ENCODE measurements at regions not wholly inside any gene's neighbourhood (a gene's known extent, or its start where the extent isn't known, plus 50 kb on each side); places are given as distances from the start of the nearest gene placed in this dataset.

DNA sequence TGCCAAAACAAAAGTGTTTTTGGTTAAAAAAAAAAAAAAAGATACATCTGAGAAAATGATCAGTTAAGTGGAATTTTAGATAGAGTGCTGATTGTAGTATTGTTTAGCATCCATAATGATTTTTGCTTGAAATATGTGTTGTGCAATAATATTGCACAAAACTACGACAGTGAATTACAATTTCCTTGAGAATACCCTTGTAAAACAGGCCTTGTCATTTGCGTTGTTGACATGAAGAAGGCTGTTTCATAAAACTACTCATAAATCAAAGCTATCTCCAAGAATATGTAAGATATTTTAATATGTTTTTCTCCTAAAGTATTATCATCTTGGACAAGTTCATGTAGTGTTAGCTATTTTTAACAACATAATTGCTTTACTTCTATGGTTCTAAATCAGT lies 1077.0 kb downstream of the LRFN5 start:
- H3K36me3 Mint-ChIP-seq (ENCODE audit: insufficient read depth, unreplicated experiment), result no peaks in the 10 kb centered on the region
- Histone ChIP-seq H3K4me3 (ENCODE audit: low read depth, low read length) (no peak overlapping the region), H3K36me3 (ENCODE audit: control insufficient read depth, insufficient read depth, low read length) (no peaks in the 10 kb centered on the region), H3K27me3 (replicated peaks; ENCODE audit: control insufficient read depth, insufficient read depth, low read length) (no peaks in the 10 kb centered on the region), H3K4me1 (no peaks in the 10 kb centered on the region), H3K9me3 (no peaks in the 10 kb centered on the region)
- ChIA-PET POLR2A (no interaction called here), CTCF (no interaction called here)
- H3K4me3 Mint-ChIP-seq (ENCODE audit: unreplicated experiment), result no peak overlapping the region
- no peaks in the 10 kb centered on the region for H3K4me1 Mint-ChIP-seq (ENCODE audit: low read depth, unreplicated experiment)
- no peaks in the 10 kb centered on the region for H3K9me3 Mint-ChIP-seq (ENCODE audit: unreplicated experiment)
- no peaks in the 10 kb centered on the region for H3K27me3 Mint-ChIP-seq (ENCODE audit: insufficient read depth, unreplicated experiment)
- intact Hi-C loops (cut with micrococcal nuclease; ENCODE audit: unreplicated experiment), result no loop called here
- TF ChIP-seq, protein P1, sequence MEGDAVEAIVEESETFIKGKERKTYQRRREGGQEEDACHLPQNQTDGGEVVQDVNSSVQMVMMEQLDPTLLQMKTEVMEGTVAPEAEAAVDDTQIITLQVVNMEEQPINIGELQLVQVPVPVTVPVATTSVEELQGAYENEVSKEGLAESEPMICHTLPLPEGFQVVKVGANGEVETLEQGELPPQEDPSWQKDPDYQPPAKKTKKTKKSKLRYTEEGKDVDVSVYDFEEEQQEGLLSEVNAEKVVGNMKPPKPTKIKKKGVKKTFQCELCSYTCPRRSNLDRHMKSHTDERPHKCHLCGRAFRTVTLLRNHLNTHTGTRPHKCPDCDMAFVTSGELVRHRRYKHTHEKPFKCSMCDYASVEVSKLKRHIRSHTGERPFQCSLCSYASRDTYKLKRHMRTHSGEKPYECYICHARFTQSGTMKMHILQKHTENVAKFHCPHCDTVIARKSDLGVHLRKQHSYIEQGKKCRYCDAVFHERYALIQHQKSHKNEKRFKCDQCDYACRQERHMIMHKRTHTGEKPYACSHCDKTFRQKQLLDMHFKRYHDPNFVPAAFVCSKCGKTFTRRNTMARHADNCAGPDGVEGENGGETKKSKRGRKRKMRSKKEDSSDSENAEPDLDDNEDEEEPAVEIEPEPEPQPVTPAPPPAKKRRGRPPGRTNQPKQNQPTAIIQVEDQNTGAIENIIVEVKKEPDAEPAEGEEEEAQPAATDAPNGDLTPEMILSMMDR (IDR thresholded peaks at IDR 0.05; ENCODE audit: insufficient read depth in 1 of 2, low read depth in 1 of 2, low read length in 1 of 2, severe bottlenecking in 1 of 2, unreplicated experiment in 1 of 2), result no peak
- H3K27ac Mint-ChIP-seq (ENCODE audit: unreplicated experiment), result no peak overlapping the region
- no TSS peak for BruUV-seq (replicated peaks)
- DNase-seq, result no peak

DNA sequence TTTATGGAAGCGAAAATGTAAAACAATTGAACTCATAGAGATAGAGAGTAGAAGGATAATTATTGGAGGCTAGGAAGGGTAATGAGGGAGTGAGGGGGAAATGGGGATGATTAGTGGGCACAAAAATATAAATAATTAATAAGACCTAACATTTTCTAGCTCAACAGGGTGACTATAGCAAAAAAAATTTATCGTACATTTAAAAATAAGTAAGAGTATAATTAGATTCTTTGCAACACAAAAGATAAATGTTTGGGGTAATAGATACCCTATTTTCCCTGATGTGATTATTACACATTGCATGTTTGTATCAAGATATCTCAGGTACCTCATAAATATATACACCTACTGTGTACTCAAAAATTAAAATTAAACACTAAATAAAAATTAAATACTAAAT lies 1070.0 kb downstream of the LRFN5 start:
- Histone ChIP-seq H3K36me3 (ENCODE audit: control insufficient read depth, insufficient read depth, low read length) (no peaks in the 10 kb centered on the region), H3K9me3 (no peaks in the 10 kb centered on the region), H3K27me3 (replicated peaks; ENCODE audit: control insufficient read depth, insufficient read depth, low read length) (no peaks in the 10 kb centered on the region), H3K4me1 (no peaks in the 10 kb centered on the region), H3K4me3 (ENCODE audit: low read depth, low read length) (no peak overlapping the region)
- BruUV-seq (replicated peaks), result no TSS peak
- no peak overlapping the region for H3K27ac Mint-ChIP-seq (ENCODE audit: unreplicated experiment)
- intact Hi-C loops (cut with micrococcal nuclease; ENCODE audit: unreplicated experiment), result no loop called here
- ChIA-PET POLR2A (no interaction called here), CTCF (no interaction called here)
- no peaks in the 10 kb centered on the region for H3K36me3 Mint-ChIP-seq (ENCODE audit: insufficient read depth, unreplicated experiment)
- H3K9me3 Mint-ChIP-seq (ENCODE audit: unreplicated experiment), result no peaks in the 10 kb centered on the region
- no peak overlapping the region for H3K4me3 Mint-ChIP-seq (ENCODE audit: unreplicated experiment)
- no peaks in the 10 kb centered on the region for H3K4me1 Mint-ChIP-seq (ENCODE audit: low read depth, unreplicated experiment)
- DNase-seq, result no peak
- H3K27me3 Mint-ChIP-seq (ENCODE audit: insufficient read depth, unreplicated experiment), result no peaks in the 10 kb centered on the region
- TF ChIP-seq, protein P1 (IDR thresholded peaks at IDR 0.05; ENCODE audit: insufficient read depth in 1 of 2, low read depth in 1 of 2, low read length in 1 of 2, severe bottlenecking in 1 of 2, unreplicated experiment in 1 of 2), result no peak

DNA sequence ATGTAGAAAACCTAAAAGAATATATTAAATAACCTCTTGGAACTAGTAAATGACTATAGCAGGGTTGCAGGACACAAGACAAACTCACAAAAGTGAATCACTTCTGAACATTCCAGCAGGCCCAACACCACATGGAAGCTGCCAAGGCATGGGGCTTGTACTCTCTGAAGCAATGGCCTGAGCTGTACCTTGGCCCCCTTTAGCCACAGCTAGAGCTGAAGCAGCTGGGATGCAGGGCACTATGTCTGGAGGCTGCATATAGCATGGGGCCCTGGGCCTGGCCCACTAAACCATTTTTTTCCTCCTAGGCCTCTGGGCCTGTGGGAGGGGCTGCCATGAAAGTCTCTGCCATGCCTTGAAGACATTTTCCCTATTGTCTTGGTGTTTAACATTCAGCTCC lies 1067.3 kb downstream of the LRFN5 start:
- Histone ChIP-seq H3K4me1 (no peaks in the 10 kb centered on the region), H3K27me3 (replicated peaks; ENCODE audit: control insufficient read depth, insufficient read depth, low read length) (no peaks in the 10 kb centered on the region), H3K36me3 (ENCODE audit: control insufficient read depth, insufficient read depth, low read length) (no peaks in the 10 kb centered on the region), H3K9me3 (no peaks in the 10 kb centered on the region), H3K4me3 (ENCODE audit: low read depth, low read length) (no peak overlapping the region)
- BruUV-seq (replicated peaks), result no TSS peak
- Mint-ChIP-seq H3K27ac (ENCODE audit: unreplicated experiment) (no peak overlapping the region), H3K9me3 (ENCODE audit: unreplicated experiment) (no peaks in the 10 kb centered on the region), H3K4me1 (ENCODE audit: low read depth, unreplicated experiment) (no peaks in the 10 kb centered on the region), H3K36me3 (ENCODE audit: insufficient read depth, unreplicated experiment) (no peaks in the 10 kb centered on the region), H3K4me3 (ENCODE audit: unreplicated experiment) (no peak overlapping the region), H3K27me3 (ENCODE audit: insufficient read depth, unreplicated experiment) (no peaks in the 10 kb centered on the region)
- intact Hi-C loops (cut with micrococcal nuclease; ENCODE audit: unreplicated experiment), result no loop called here
- ChIA-PET CTCF (no interaction called here), POLR2A (no interaction called here)
- TF ChIP-seq, protein P1 (IDR thresholded peaks at IDR 0.05; ENCODE audit: insufficient read depth in 1 of 2, low read depth in 1 of 2, low read length in 1 of 2, severe bottlenecking in 1 of 2, unreplicated experiment in 1 of 2), result no peak
- DNase-seq, result no peak

Measured in Caco-2 (cell line).